Mammary epithelial cell (primary cell): ENCODE measurements at regions not wholly inside any gene's neighbourhood (a gene's known extent, or its start where the extent isn't known, plus 50 kb on each side); places are given as distances from the start of the nearest gene placed in this dataset.

Source experiments
- EZH2 ChIP-seq: IDR thresholded peaks from 2 replicates; pipeline ENCODE4 v1.6.1; 2012; ENCODE audit warnings: low read length, inconsistent platforms, borderline replicate concordance
- TF ChIP-seq, protein P1 (sequence below), 2 donors: IDR thresholded peaks in 1 of 2; conservative IDR thresholded peaks in 1 of 2; 2 replicates each; pipeline ENCODE4 v1.5.1; 2011 to 2012; ENCODE audit warnings: inconsistent platforms in 2 of 2, low read length in 2 of 2, mild to moderate bottlenecking in 2 of 2, control low read depth in 1 of 2, low read depth in 1 of 2; ENCODE audit not compliant: insufficient read depth in 1 of 2; ENCODE audit errors: extremely low read depth in 1 of 2

DNA sequence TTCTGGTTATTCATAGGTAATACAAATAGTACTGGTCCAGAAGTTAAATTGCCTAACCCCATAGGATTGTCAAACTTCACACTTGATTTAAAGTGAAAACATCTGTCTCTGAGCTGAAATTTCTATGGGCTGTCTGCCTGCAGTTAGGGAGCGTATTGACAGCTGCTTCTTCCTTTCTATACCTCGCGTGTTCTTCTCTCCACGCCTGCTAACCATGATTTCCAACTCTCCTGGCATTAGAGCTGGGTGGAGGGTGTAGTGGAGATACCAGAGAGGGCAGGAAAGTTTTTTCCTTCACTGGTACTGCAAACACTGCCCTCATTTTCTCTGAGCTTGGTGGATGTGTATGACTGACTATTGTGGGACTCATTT is 429.0 kb upstream of the FBXO33 start:
- TF ChIP-seq, protein P1, sequence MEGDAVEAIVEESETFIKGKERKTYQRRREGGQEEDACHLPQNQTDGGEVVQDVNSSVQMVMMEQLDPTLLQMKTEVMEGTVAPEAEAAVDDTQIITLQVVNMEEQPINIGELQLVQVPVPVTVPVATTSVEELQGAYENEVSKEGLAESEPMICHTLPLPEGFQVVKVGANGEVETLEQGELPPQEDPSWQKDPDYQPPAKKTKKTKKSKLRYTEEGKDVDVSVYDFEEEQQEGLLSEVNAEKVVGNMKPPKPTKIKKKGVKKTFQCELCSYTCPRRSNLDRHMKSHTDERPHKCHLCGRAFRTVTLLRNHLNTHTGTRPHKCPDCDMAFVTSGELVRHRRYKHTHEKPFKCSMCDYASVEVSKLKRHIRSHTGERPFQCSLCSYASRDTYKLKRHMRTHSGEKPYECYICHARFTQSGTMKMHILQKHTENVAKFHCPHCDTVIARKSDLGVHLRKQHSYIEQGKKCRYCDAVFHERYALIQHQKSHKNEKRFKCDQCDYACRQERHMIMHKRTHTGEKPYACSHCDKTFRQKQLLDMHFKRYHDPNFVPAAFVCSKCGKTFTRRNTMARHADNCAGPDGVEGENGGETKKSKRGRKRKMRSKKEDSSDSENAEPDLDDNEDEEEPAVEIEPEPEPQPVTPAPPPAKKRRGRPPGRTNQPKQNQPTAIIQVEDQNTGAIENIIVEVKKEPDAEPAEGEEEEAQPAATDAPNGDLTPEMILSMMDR (conservative IDR thresholded peaks at IDR 0.05 in 1 of 2, IDR thresholded peaks at IDR 0.05 in 1 of 2; ENCODE audit: extremely low read depth in 1 of 2, insufficient read depth in 1 of 2, low read depth in 1 of 2, low read length in 2 of 2) = no peak
- no peak for TF ChIP-seq EZH2
